ENCODE measurements at regions not wholly inside any gene's neighbourhood (a gene's known extent, or its start where the extent isn't known, plus 50 kb on each side); places are given as distances from the start of the nearest gene placed in this dataset.

GRCh38 chr13:80010846-80011245 is 330.1 kb downstream of the SPRY2 start:
- RAD21 ChIA-PET (ENCODE audit: low non-redundant PET in 1 of 2, low total read pairs in 2 of 2, uncharacterized antibody in 2 of 2, unreplicated experiment in 2 of 2): no interaction called here
- no peaks in the 10 kb centered on the region for H3K36me3 ChIP-seq (ENCODE audit: control insufficient read depth in 1 of 2, insufficient read depth in 2 of 2, low read length in 2 of 2)
- POLR2A ChIA-PET: no interaction called here
- DNase-seq (ENCODE audit: low read depth, low spot score) (no peak), ATAC-seq (no peak)
- no peaks in the 10 kb centered on the region for H4K20me1 ChIP-seq (ENCODE audit: insufficient read depth)
- no peak overlapping the region for H3K4me3 ChIP-seq (replicated peaks in 1 of 2; ENCODE audit: low read depth in 1 of 2, low read length in 2 of 2)
- no peaks in the 10 kb centered on the region for H3K9me2 ChIP-seq (ENCODE audit: insufficient read depth)
- intact Hi-C loops (cut with micrococcal nuclease): no loop called here
- CTCF ChIA-PET: no interaction called here
- TF ChIP-seq CTCF (IDR thresholded peaks at IDR 0.05 in 2 of 3, conservative IDR thresholded peaks at IDR 0.05 in 1 of 3; ENCODE audit: borderline replicate concordance in 1 of 3, insufficient read depth in 1 of 3, low read depth in 2 of 3, low read length in 2 of 3): no peak
- TF ChIP-seq SRF (IDR thresholded peaks at IDR 0.05; ENCODE audit: low read depth): no peak
- no peak for TF ChIP-seq POLR2AphosphoS5 (IDR thresholded peaks at IDR 0.05; ENCODE audit: low read depth, low read length)
- no peak for TF ChIP-seq CEBPB (IDR thresholded peaks at IDR 0.05; ENCODE audit: low read depth)
- TF ChIP-seq EZH2phosphoT487 (IDR thresholded peaks at IDR 0.05; ENCODE audit: borderline replicate concordance): no peak
- no peak for TF ChIP-seq RAD21 (IDR thresholded peaks at IDR 0.05; ENCODE audit: low read depth)
- no peak for TF ChIP-seq ZBTB33 (IDR thresholded peaks at IDR 0.05; ENCODE audit: extremely low read depth, insufficient replicate concordance, low read length)
- no peak for TF ChIP-seq JUND (IDR thresholded peaks at IDR 0.05)
- TF ChIP-seq SIN3A (IDR thresholded peaks at IDR 0.05; ENCODE audit: low read depth): no peak
- TF ChIP-seq ELF1 (IDR thresholded peaks at IDR 0.05; ENCODE audit: borderline replicate concordance, low read depth): no peak
- no peak for TF ChIP-seq TCF7L2 (IDR thresholded peaks at IDR 0.05; ENCODE audit: borderline replicate concordance, extremely low read depth, insufficient read depth, insufficient read length)
- TF ChIP-seq EZH2 (IDR thresholded peaks at IDR 0.05): no peak
- no peak for TF ChIP-seq ZFX (IDR thresholded peaks at IDR 0.05)
- TF ChIP-seq ZNF274 (IDR thresholded peaks at IDR 0.05; ENCODE audit: low read depth, low read length): no peak
- TF ChIP-seq, protein P1, sequence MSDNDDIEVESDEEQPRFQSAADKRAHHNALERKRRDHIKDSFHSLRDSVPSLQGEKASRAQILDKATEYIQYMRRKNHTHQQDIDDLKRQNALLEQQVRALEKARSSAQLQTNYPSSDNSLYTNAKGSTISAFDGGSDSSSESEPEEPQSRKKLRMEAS (IDR thresholded peaks at IDR 0.05): no peak
- TF ChIP-seq CBX3 (IDR thresholded peaks at IDR 0.05; ENCODE audit: low read depth): no peak
- peaks cover 0 to 5% of the 10 kb centered on the region in 2 experiments; a peak in 2 of 4 replicates for H3K4me1 ChIP-seq (ENCODE audit: control insufficient read depth in 1 of 2, insufficient read depth in 2 of 2, low read length in 2 of 2)
- H3K9ac ChIP-seq (ENCODE audit: low read length): no peak overlapping the region
- no peaks in the 10 kb centered on the region for H3K79me2 ChIP-seq (ENCODE audit: insufficient read depth, low read length)
- no peaks in the 10 kb centered on the region for H3K27me3 ChIP-seq (ENCODE audit: insufficient read depth, low read length)
- BruUV-seq (replicated peaks): no TSS peak
- H3K4me2 ChIP-seq (ENCODE audit: low read length): no peak overlapping the region
- H3K9me3 ChIP-seq (ENCODE audit: control insufficient read depth in 1 of 2, insufficient read depth in 1 of 2, low read depth in 1 of 2, low read length in 2 of 2): no peaks in the 10 kb centered on the region; a peak in 1 of 4 replicates
- no peak overlapping the region for H3K27ac ChIP-seq (ENCODE audit: low read depth, low read length)
- no peak overlapping the region for H2AFZ ChIP-seq (ENCODE audit: low read depth, low read length, poor library complexity, severe bottlenecking)
